Mesendoderm (in vitro differentiated cells): ENCODE measurements at regions not wholly inside any gene's neighbourhood (a gene's known extent, or its start where the extent isn't known, plus 50 kb on each side); places are given as distances from the start of the nearest gene placed in this dataset.

ENCODE experiments used
- DNase-seq: peaks from one replicate; pipeline ENCODE4 v3.0.0; 2013
- H2AK5ac ChIP-seq: 2 replicates; pipeline ENCODE4 v1.6.1; 2013; ENCODE audit warnings: low read length, inconsistent platforms
- H2BK120ac ChIP-seq: 2 replicates; pipeline ENCODE4 v1.6.1; 2013; ENCODE audit warnings: low read depth, mild to moderate bottlenecking, low read length, moderate library complexity, mixed read lengths
- H2BK15ac ChIP-seq: replicated peaks from 2 replicates; pipeline ENCODE4 v1.6.1; 2013; ENCODE audit warnings: low read depth, mild to moderate bottlenecking, moderate library complexity
- H2BK5ac ChIP-seq: 2 replicates; pipeline ENCODE4 v1.6.1; 2013; ENCODE audit warnings: low read length, inconsistent platforms
- H3K18ac ChIP-seq: 2 replicates; pipeline ENCODE4 v1.6.1; 2013; ENCODE audit warnings: mild to moderate bottlenecking, low read length, mixed read lengths
- H3K23ac ChIP-seq: one replicate; pipeline ENCODE4 v1.6.1; 2013; ENCODE audit warnings: low read length
- H3K27ac ChIP-seq: 2 replicates; pipeline ENCODE4 v1.5.1; 2013; ENCODE audit warnings: low read depth, mild to moderate bottlenecking, inconsistent platforms, low read length, moderate library complexity
- H3K27me3 ChIP-seq: 2 replicates; pipeline ENCODE4 v1.6.1; 2013; ENCODE audit warnings: low read length, control low read depth, mild to moderate bottlenecking, inconsistent platforms; ENCODE audit not compliant: insufficient read depth, poor library complexity
- H3K36me3 ChIP-seq: 2 replicates; pipeline ENCODE4 v1.6.1; 2013; ENCODE audit warnings: low read length, inconsistent platforms; ENCODE audit not compliant: control insufficient read depth, insufficient read depth
- H3K4ac ChIP-seq: one replicate; pipeline ENCODE4 v1.6.1; 2013; ENCODE audit warnings: low read depth, mild to moderate bottlenecking, low read length, moderate library complexity
- H3K4me1 ChIP-seq: 2 replicates; pipeline ENCODE4 v1.6.1; 2013; ENCODE audit warnings: low read depth, low read length, inconsistent platforms; ENCODE audit not compliant: control insufficient read depth
- H3K4me2 ChIP-seq: 2 replicates; pipeline ENCODE4 v1.6.1; 2013; ENCODE audit warnings: low read length
- H3K4me3 ChIP-seq: 2 replicates; pipeline ENCODE4 v1.5.1; 2013; ENCODE audit warnings: mild to moderate bottlenecking, low read length
- H3K56ac ChIP-seq: one replicate; pipeline ENCODE4 v1.6.1; 2013; ENCODE audit warnings: low read length
- H3K79me1 ChIP-seq: 2 replicates; pipeline ENCODE4 v1.6.1; 2013; ENCODE audit warnings: low read length, inconsistent platforms
- H3K79me2 ChIP-seq: 2 replicates; pipeline ENCODE4 v1.6.1; 2013; ENCODE audit warnings: mild to moderate bottlenecking, low read length; ENCODE audit not compliant: control insufficient read depth, insufficient read depth
- H3K9ac ChIP-seq: 2 replicates; pipeline ENCODE4 v1.6.1; 2013; ENCODE audit warnings: low read length, inconsistent platforms
- H4K5ac ChIP-seq: one replicate; pipeline ENCODE4 v1.6.1; 2013; ENCODE audit warnings: low read length
- H4K8ac ChIP-seq: one replicate; pipeline ENCODE4 v1.6.1; 2013; ENCODE audit warnings: low read depth, mild to moderate bottlenecking, control low read depth, low read length, moderate library complexity
- WGBS: extraction: QIAGEN DNeasy Blood & Tissue Kit; methylation state at CpG from one replicate; pipeline ENCODE4 v1.1.7; 2013; ENCODE audit warnings: low lambda C conversion rate, missing lambda C conversion rate; ENCODE audit not compliant: insufficient coverage; ENCODE audit errors: extremely low coverage; 5-methylcytosine and 5-hydroxymethylcytosine counted together

DNA sequence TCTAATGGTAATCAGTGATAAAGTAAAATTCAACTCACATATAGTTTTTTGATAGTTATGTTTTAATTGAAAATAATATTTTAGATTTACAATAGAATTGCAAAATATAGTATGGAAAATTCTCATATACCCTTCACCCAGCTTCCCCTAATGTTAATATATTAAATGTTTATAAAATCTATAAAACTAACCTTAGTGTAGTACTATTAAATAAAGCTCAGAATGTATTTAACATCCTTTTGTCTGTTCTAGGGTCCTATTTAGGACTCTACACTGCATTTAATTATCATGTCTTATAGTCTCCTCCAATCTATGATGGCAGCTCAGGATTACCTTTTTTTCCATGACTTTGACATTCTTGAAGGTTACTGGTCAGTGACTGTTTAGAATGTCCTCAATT, 389.2 kb downstream of the LMX1A start:
- H4K5ac ChIP-seq: no peak overlapping the region
- H3K4me2 ChIP-seq: no peak overlapping the region
- H3K27ac ChIP-seq: no peak overlapping the region
- H3K18ac ChIP-seq: no peak overlapping the region
- H2BK5ac ChIP-seq: no peak overlapping the region
- peaks cover 2% of the 10 kb centered on the region for H3K4me1 ChIP-seq
- H3K56ac ChIP-seq: no peak overlapping the region
- H2BK120ac ChIP-seq: no peak overlapping the region
- H3K36me3 ChIP-seq: no peaks in the 10 kb centered on the region
- H2BK15ac ChIP-seq: no peak overlapping the region
- H3K79me2 ChIP-seq: no peaks in the 10 kb centered on the region
- no peak overlapping the region for H3K4me3 ChIP-seq
- H3K4ac ChIP-seq: no peak overlapping the region
- no peak overlapping the region for H3K23ac ChIP-seq
- no peak overlapping the region for H3K9ac ChIP-seq
- no peaks in the 10 kb centered on the region for H3K79me1 ChIP-seq
- H2AK5ac ChIP-seq: no peak overlapping the region
- no peak overlapping the region for H4K8ac ChIP-seq
- DNase-seq: no peak
- no peaks in the 10 kb centered on the region for H3K27me3 ChIP-seq

DNA sequence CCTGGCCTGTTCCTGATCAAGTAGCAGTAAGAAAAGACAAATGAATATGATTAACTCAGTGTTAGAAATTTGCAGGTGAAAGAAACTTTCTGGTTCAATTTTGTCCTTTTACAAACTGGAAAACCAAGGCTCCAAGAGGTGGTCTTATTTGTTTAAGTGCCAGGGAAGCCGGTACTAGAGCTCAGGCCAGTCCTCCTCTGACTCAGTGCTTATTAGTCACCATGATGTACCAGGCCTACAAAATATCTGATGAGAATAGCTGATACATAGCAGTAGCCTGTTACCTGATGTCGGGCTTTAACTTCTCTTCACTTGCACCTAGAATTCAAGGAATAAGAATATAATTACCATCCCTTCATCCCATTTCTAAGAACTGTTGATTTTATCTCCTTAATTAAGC, 394.8 kb downstream of the LMX1A start:
- Histone ChIP-seq H3K79me1 (no peaks in the 10 kb centered on the region), H2AK5ac (no peak overlapping the region), H3K79me2 (no peaks in the 10 kb centered on the region), H3K9ac (no peak overlapping the region), H4K8ac (no peak overlapping the region), H2BK15ac (no peak overlapping the region), H3K36me3 (no peaks in the 10 kb centered on the region), H4K5ac (no peak overlapping the region), H3K18ac (no peak overlapping the region), H2BK120ac (no peak overlapping the region), H3K23ac (no peak overlapping the region), H3K27ac (no peak overlapping the region), H2BK5ac (no peak overlapping the region), H3K4me3 (no peak overlapping the region), H3K4me2 (no peak overlapping the region), H3K56ac (no peak overlapping the region), H3K4ac (no peak overlapping the region), H3K4me1 (no peaks in the 10 kb centered on the region), H3K27me3 (no peaks in the 10 kb centered on the region)
- no peak for DNase-seq
- WGBS: no CpG with 5 or more reads among the region's 2 CpGs

DNA sequence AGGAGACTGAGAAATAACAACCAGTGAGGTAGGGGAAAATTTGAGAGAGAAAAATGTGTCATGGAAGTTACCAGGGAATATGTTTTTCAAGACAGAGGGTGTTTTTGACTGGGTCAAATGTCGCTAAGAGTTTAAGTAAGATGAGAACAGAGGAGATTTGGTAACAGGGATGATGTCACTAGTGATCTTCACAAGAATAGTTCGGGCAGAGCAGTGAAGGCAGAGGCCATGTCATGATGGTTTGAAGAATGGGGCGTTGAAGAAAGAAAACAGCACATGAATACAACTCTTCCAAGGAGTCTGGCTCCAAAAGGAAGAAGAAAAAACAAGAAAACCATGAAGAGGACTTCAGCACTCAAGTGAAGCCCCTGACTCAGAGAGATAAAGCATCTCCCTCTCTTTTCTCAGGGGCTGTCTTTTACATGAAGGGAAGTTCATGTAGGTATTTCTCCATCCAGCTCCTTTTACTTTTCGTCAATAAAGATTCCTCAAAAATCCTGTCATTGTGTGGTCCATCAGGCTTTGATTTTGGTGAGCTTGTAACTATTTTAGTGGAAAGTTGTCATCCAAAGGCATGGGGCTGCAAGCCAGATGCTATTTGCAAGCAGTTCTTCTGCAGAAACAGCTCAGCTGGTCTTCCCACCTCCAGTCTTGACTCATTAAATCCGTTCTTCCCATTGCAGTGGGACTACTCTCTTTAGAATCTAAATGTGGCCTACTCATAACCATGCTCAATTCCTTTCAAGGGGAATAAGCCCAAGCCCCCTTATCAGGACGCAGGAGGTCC, 397.3 kb downstream of the LMX1A start:
- DNase-seq: no peak
- Histone ChIP-seq H2BK15ac (no peak overlapping the region), H3K4ac (no peak overlapping the region), H3K4me2 (no peak overlapping the region), H3K27me3 (no peaks in the 10 kb centered on the region), H2AK5ac (no peak overlapping the region), H3K27ac (no peak overlapping the region), H3K36me3 (no peaks in the 10 kb centered on the region), H2BK120ac (no peak overlapping the region), H3K18ac (no peak overlapping the region), H3K56ac (no peak overlapping the region), H4K8ac (no peak overlapping the region), H3K79me1 (no peaks in the 10 kb centered on the region), H3K4me1 (no peaks in the 10 kb centered on the region), H3K9ac (no peak overlapping the region), H2BK5ac (no peak overlapping the region), H4K5ac (no peak overlapping the region), H3K79me2 (no peaks in the 10 kb centered on the region), H3K23ac (no peak overlapping the region), H3K4me3 (no peak overlapping the region)
- WGBS: no CpG with 5 or more reads among the region's 6 CpGs

DNA sequence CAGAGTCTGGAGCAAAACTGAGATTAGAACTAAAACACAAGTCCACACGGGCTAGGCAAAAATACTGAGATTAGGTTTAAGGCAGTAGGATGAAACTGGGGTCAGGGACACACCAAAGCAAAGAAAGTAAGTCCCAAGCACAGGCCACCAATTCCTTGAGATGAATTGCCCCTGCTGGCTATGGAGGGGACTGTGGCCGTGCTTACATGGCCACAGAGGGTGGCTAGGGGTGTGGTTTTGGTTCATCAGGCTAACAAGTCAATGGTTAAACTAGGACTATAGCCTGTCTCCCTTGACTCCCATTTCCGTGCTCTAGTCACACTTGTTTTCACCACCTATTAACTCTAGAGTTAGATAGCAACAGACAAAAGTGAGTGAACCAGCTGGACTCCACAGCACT, 394.8 kb downstream of the PBX1 start:
- no peak overlapping the region for H3K56ac ChIP-seq
- H3K9ac ChIP-seq: no peak overlapping the region
- H4K5ac ChIP-seq: no peak overlapping the region
- H3K79me2 ChIP-seq: no peaks in the 10 kb centered on the region
- H3K4ac ChIP-seq: no peak overlapping the region
- H3K18ac ChIP-seq: no peak overlapping the region
- no CpG with 5 or more reads among the region's 3 CpGs for WGBS
- no peak overlapping the region for H3K4me3 ChIP-seq
- H3K36me3 ChIP-seq: no peaks in the 10 kb centered on the region
- no peak overlapping the region for H2BK15ac ChIP-seq
- H3K4me1 ChIP-seq: no peaks in the 10 kb centered on the region
- no peaks in the 10 kb centered on the region for H3K79me1 ChIP-seq
- no peak overlapping the region for H3K27ac ChIP-seq
- H4K8ac ChIP-seq: no peak overlapping the region
- no peak overlapping the region for H2AK5ac ChIP-seq
- H3K27me3 ChIP-seq: no peaks in the 10 kb centered on the region
- H3K4me2 ChIP-seq: no peak overlapping the region
- no peak overlapping the region for H3K23ac ChIP-seq
- H2BK120ac ChIP-seq: no peak overlapping the region
- DNase-seq: peak; percentile 48
- H2BK5ac ChIP-seq: no peak overlapping the region

DNA sequence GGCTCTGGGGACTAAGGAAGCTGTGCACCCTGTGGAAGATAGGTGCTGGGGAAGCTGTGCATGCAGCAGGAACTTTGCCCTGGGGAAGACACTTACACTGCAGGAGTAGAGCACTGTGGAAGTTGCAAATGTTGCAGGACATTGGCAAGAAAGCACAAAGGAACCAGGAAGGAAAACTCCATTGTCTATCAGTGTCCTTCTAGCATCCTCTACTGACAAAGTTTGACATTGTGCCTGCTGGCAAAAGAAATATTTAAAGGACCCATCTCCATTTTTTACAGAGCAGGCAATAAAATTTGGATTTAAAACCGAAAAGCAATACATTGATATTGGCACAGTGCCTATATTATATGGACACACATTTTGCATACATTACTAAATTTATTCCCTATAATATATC, 394.1 kb downstream of the PBX1 start:
- no peak overlapping the region for H2BK120ac ChIP-seq
- H2BK15ac ChIP-seq: no peak overlapping the region
- no peak overlapping the region for H3K23ac ChIP-seq
- H4K8ac ChIP-seq: no peak overlapping the region
- H3K79me2 ChIP-seq: no peaks in the 10 kb centered on the region
- H3K36me3 ChIP-seq: no peaks in the 10 kb centered on the region
- DNase-seq: peak; percentile 27
- no peak overlapping the region for H3K4me2 ChIP-seq
- no peak overlapping the region for H3K4me3 ChIP-seq
- H3K27me3 ChIP-seq: no peaks in the 10 kb centered on the region
- no peak overlapping the region for H2BK5ac ChIP-seq
- no peak overlapping the region for H2AK5ac ChIP-seq
- H4K5ac ChIP-seq: no peak overlapping the region
- H3K4ac ChIP-seq: no peak overlapping the region
- no peaks in the 10 kb centered on the region for H3K4me1 ChIP-seq
- no peak overlapping the region for H3K56ac ChIP-seq
- no peak overlapping the region for H3K9ac ChIP-seq
- no peaks in the 10 kb centered on the region for H3K79me1 ChIP-seq
- WGBS: no CpG with 5 or more reads among the region's 1 CpG
- no peak overlapping the region for H3K18ac ChIP-seq
- H3K27ac ChIP-seq: no peak overlapping the region

DNA sequence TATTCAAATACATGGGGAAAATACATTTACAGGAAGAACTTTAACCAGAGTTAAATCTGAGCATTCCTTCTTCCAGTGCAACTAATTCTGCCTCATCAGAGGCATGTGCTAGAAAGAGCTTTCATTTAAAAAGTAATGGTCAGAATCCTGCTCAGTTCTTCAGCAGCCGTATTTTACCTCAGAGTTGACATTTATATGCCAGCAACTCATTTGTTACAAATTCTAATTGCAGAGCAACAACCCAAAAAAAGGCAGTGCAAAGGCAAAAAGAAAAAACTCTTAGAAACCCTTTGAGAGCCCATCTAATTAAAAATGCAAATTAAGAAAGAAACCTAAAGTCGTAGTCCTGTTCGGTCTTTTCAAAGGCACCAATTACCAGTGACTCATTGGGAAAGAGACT, 392.5 kb downstream of the PBX1 start:
- Histone ChIP-seq H3K4ac (no peak overlapping the region), H3K56ac (no peak overlapping the region), H3K23ac (no peak overlapping the region), H3K4me2 (no peak overlapping the region), H2BK120ac (no peak overlapping the region), H4K8ac (no peak overlapping the region), H3K4me3 (no peak overlapping the region), H3K18ac (no peak overlapping the region), H3K79me1 (no peaks in the 10 kb centered on the region), H4K5ac (no peak overlapping the region), H3K9ac (no peak overlapping the region), H2BK5ac (no peak overlapping the region), H3K27ac (no peak overlapping the region), H2BK15ac (no peak overlapping the region), H3K4me1 (no peaks in the 10 kb centered on the region), H3K36me3 (no peaks in the 10 kb centered on the region), H2AK5ac (no peak overlapping the region), H3K79me2 (no peaks in the 10 kb centered on the region), H3K27me3 (no peaks in the 10 kb centered on the region)
- no peak for DNase-seq
- WGBS: no CpG with 5 or more reads among the region's 3 CpGs
